ENCODE measurements at regions not wholly inside any gene's neighbourhood (a gene's known extent, or its start where the extent isn't known, plus 50 kb on each side); places are given as distances from the start of the nearest gene placed in this dataset.

DNA sequence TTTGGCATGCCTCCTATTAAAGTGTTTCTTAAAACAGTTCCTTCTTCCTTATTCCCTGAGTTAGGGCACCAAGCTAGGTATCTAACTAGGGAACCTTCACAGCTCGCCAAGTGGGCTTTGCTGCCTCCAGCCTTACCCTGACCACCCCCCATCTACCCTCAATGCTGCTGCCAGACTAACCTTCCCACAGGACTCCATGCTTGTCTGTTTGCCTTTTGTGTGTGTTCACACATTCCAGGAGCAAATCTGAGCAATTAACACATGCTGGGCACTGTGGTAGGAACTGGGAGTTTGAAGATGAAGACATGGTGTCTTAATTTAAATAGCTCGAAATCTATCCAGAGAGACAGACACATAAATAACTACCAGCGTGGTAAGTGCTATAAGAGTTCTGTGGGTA, 185.2 kb downstream of the MZT1 start:
- Mint-ChIP-seq H3K27ac (no peak overlapping the region), H3K27me3 (no peaks in the 10 kb centered on the region), H3K9me3 (peaks cover 0 to 6% (median 0%) of the 10 kb centered on the region in 8 donors), H3K4me3 (no peak overlapping the region), H3K4me1 (no peaks in the 10 kb centered on the region), H3K36me3 (no peaks in the 10 kb centered on the region)
- H3K4me1 ChIP-seq (ENCODE audit: insufficient read depth, low read length), result no peaks in the 10 kb centered on the region
- CTCF ChIA-PET (ENCODE audit: partially characterized antibody), result no interaction called here
- no peaks in the 10 kb centered on the region for H3K9me3 ChIP-seq (ENCODE audit: control insufficient read depth in 1 of 2, low read length in 2 of 2)
- DNase-seq, result no peak
- no peak overlapping the region for H3K27ac ChIP-seq (ENCODE audit: low read depth, low read length)
- no peaks in the 10 kb centered on the region for H3K27me3 ChIP-seq (ENCODE audit: insufficient read depth, low read length)
- no peak overlapping the region for H3K4me3 ChIP-seq (ENCODE audit: low read length in 2 of 2)
- intact Hi-C loops (cut with micrococcal nuclease), result no loop called here
- POLR2A ChIA-PET (ENCODE audit: partially characterized antibody), result no interaction called here
- no peaks in the 10 kb centered on the region for H3K36me3 ChIP-seq (ENCODE audit: insufficient read depth, low read length)

DNA sequence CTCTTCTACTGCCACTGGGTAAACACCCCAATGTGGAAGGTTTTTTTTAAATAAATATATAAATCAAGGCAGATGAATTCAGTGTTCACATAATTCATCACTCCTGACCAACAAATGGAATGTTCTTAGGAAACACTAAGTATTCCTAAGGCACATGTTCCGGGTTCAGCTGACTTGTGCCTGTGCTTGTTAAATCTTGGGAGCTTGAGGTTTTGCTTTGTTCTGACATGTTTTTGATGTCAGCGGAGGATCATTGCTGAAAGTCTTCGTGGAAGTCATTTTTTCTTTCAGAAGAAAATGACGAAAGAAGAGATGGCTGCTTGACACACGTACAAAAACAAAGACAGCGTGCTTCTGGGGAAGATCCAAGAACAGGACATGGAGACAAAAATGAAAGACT, 185.8 kb downstream of the MZT1 start:
- Histone ChIP-seq H3K4me3 (ENCODE audit: low read length in 2 of 2) (no peak overlapping the region), H3K27me3 (ENCODE audit: insufficient read depth, low read length) (no peaks in the 10 kb centered on the region), H3K4me1 (ENCODE audit: insufficient read depth, low read length) (no peaks in the 10 kb centered on the region), H3K36me3 (ENCODE audit: insufficient read depth, low read length) (no peaks in the 10 kb centered on the region), H3K9me3 (ENCODE audit: control insufficient read depth in 1 of 2, low read length in 2 of 2) (no peaks in the 10 kb centered on the region), H3K27ac (ENCODE audit: low read depth, low read length) (no peak overlapping the region)
- H3K4me1 Mint-ChIP-seq, result no peaks in the 10 kb centered on the region
- CTCF ChIA-PET (ENCODE audit: partially characterized antibody), result no interaction called here
- H3K36me3 Mint-ChIP-seq, result no peaks in the 10 kb centered on the region
- POLR2A ChIA-PET (ENCODE audit: partially characterized antibody), result no interaction called here
- H3K27me3 Mint-ChIP-seq, result no peaks in the 10 kb centered on the region
- H3K27ac Mint-ChIP-seq, result no peak overlapping the region
- DNase-seq, result no peak
- H3K9me3 Mint-ChIP-seq, result peaks cover 0 to 6% (median 0%) of the 10 kb centered on the region in 8 donors
- H3K4me3 Mint-ChIP-seq, result no peak overlapping the region
- intact Hi-C loops (cut with micrococcal nuclease), result no loop called here

GRCh38 chr13:72540881-72541280, 186.5 kb downstream of the MZT1 start:
- no peaks in the 10 kb centered on the region for H3K27me3 Mint-ChIP-seq
- POLR2A ChIA-PET (ENCODE audit: partially characterized antibody), result no interaction called here
- Histone ChIP-seq H3K36me3 (ENCODE audit: insufficient read depth, low read length) (no peaks in the 10 kb centered on the region), H3K27me3 (ENCODE audit: insufficient read depth, low read length) (no peaks in the 10 kb centered on the region), H3K4me3 (ENCODE audit: low read length in 2 of 2) (no peak overlapping the region), H3K4me1 (ENCODE audit: insufficient read depth, low read length) (no peaks in the 10 kb centered on the region), H3K27ac (ENCODE audit: low read depth, low read length) (no peak overlapping the region), H3K9me3 (ENCODE audit: control insufficient read depth in 1 of 2, low read length in 2 of 2) (no peaks in the 10 kb centered on the region)
- intact Hi-C loops (cut with micrococcal nuclease), result no loop called here
- no peak overlapping the region for H3K27ac Mint-ChIP-seq
- no peaks in the 10 kb centered on the region for H3K4me1 Mint-ChIP-seq
- no peak for DNase-seq
- CTCF ChIA-PET (ENCODE audit: partially characterized antibody), result no interaction called here
- H3K9me3 Mint-ChIP-seq, result peaks cover 0 to 6% (median 0%) of the 10 kb centered on the region in 8 donors
- H3K4me3 Mint-ChIP-seq, result no peak overlapping the region
- no peaks in the 10 kb centered on the region for H3K36me3 Mint-ChIP-seq

DNA sequence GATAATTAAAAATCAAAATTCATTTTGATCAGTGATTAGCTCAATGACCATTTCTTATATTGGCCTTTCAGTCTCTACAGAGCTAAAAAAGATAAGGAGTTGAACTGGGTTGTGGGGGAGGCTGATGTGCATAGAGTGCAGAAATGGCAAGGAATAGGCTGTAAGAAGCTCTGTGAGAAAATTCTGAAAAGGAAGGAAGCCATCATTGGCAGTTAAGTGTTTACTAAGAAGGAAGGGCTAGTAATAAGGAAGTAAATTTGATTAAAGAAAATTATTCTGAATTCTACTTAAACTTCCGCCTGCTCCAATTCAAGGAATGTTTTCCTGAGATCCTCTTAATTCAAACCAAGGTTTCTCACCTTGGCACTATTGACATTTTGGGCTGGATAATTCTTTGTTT, 187.5 kb downstream of the MZT1 start:
- intact Hi-C loops (cut with micrococcal nuclease), result no loop called here
- Histone ChIP-seq H3K4me1 (ENCODE audit: insufficient read depth, low read length) (no peaks in the 10 kb centered on the region), H3K27me3 (ENCODE audit: insufficient read depth, low read length) (no peaks in the 10 kb centered on the region), H3K9me3 (ENCODE audit: control insufficient read depth in 1 of 2, low read length in 2 of 2) (no peaks in the 10 kb centered on the region), H3K27ac (ENCODE audit: low read depth, low read length) (no peak overlapping the region), H3K4me3 (ENCODE audit: low read length in 2 of 2) (no peak overlapping the region), H3K36me3 (ENCODE audit: insufficient read depth, low read length) (no peaks in the 10 kb centered on the region)
- DNase-seq, result no peak
- H3K4me3 Mint-ChIP-seq, result no peak overlapping the region
- ChIA-PET POLR2A (ENCODE audit: partially characterized antibody) (no interaction called here), CTCF (ENCODE audit: partially characterized antibody) (interaction anchor here (1.2 kb wide), 1 partner anchor 9 kb away, joined by 3 read pairs; no protein-coding TSS in a partner anchor)
- H3K27me3 Mint-ChIP-seq, result no peaks in the 10 kb centered on the region
- no peaks in the 10 kb centered on the region for H3K4me1 Mint-ChIP-seq
- H3K9me3 Mint-ChIP-seq, result peaks cover 0 to 6% (median 0%) of the 10 kb centered on the region in 8 donors
- peak overlapping the region in 1 of 7 donors; percentile 8 for H3K27ac Mint-ChIP-seq
- H3K36me3 Mint-ChIP-seq, result no peaks in the 10 kb centered on the region

GRCh38 chr13:72537782-72538181, 189.6 kb downstream of the MZT1 start:
- ChIA-PET POLR2A (ENCODE audit: partially characterized antibody) (no interaction called here), CTCF (ENCODE audit: partially characterized antibody) (no interaction called here)
- no peaks in the 10 kb centered on the region for H3K4me1 ChIP-seq (ENCODE audit: insufficient read depth, low read length)
- Mint-ChIP-seq H3K27me3 (no peaks in the 10 kb centered on the region), H3K4me1 (no peaks in the 10 kb centered on the region), H3K4me3 (no peak overlapping the region), H3K36me3 (no peaks in the 10 kb centered on the region), H3K9me3 (peaks cover 0 to 2% (median 0%) of the 10 kb centered on the region in 8 donors), H3K27ac (no peak overlapping the region)
- intact Hi-C loops (cut with micrococcal nuclease), result no loop called here
- H3K27me3 ChIP-seq (ENCODE audit: insufficient read depth, low read length), result no peaks in the 10 kb centered on the region
- no peak for DNase-seq
- no peaks in the 10 kb centered on the region for H3K9me3 ChIP-seq (ENCODE audit: control insufficient read depth in 1 of 2, low read length in 2 of 2)
- no peak overlapping the region for H3K27ac ChIP-seq (ENCODE audit: low read depth, low read length)
- H3K4me3 ChIP-seq (ENCODE audit: low read length in 2 of 2), result no peak overlapping the region
- no peaks in the 10 kb centered on the region for H3K36me3 ChIP-seq (ENCODE audit: insufficient read depth, low read length)

- peaks cover 0 to 2% (median 0%) of the 10 kb centered on the region in 8 donors for H3K9me3 Mint-ChIP-seq
- Histone ChIP-seq H3K9me3 (ENCODE audit: control insufficient read depth in 1 of 2, low read length in 2 of 2) (no peaks in the 10 kb centered on the region), H3K27me3 (ENCODE audit: insufficient read depth, low read length) (no peaks in the 10 kb centered on the region), H3K27ac (ENCODE audit: low read depth, low read length) (no peak overlapping the region), H3K4me1 (ENCODE audit: insufficient read depth, low read length) (no peaks in the 10 kb centered on the region), H3K36me3 (ENCODE audit: insufficient read depth, low read length) (no peaks in the 10 kb centered on the region), H3K4me3 (ENCODE audit: low read length in 2 of 2) (no peak overlapping the region)
- H3K36me3 Mint-ChIP-seq, result no peaks in the 10 kb centered on the region
- ChIA-PET CTCF (ENCODE audit: partially characterized antibody) (no interaction called here), POLR2A (ENCODE audit: partially characterized antibody) (no interaction called here)
- intact Hi-C loops (cut with micrococcal nuclease), result no loop called here
- no peak overlapping the region for H3K4me3 Mint-ChIP-seq
- no peak overlapping the region for H3K27ac Mint-ChIP-seq
- no peaks in the 10 kb centered on the region for H3K4me1 Mint-ChIP-seq
- DNase-seq, result no peak
- no peaks in the 10 kb centered on the region for H3K27me3 Mint-ChIP-seq
Observed at GRCh38 chr13:72537395-72537780, 190.0 kb downstream of the MZT1 start.

- H3K27me3 Mint-ChIP-seq, result no peaks in the 10 kb centered on the region
- H3K4me3 Mint-ChIP-seq, result no peak overlapping the region
- no peak overlapping the region for H3K27ac Mint-ChIP-seq
- ChIA-PET CTCF (ENCODE audit: partially characterized antibody) (no interaction called here), POLR2A (ENCODE audit: partially characterized antibody) (no interaction called here)
- Histone ChIP-seq H3K27me3 (ENCODE audit: insufficient read depth, low read length) (no peaks in the 10 kb centered on the region), H3K9me3 (ENCODE audit: control insufficient read depth in 1 of 2, low read length in 2 of 2) (no peaks in the 10 kb centered on the region), H3K36me3 (ENCODE audit: insufficient read depth, low read length) (no peaks in the 10 kb centered on the region), H3K4me3 (ENCODE audit: low read length in 2 of 2) (no peak overlapping the region), H3K4me1 (ENCODE audit: insufficient read depth, low read length) (no peaks in the 10 kb centered on the region), H3K27ac (ENCODE audit: low read depth, low read length) (no peak overlapping the region)
- no peak for DNase-seq
- H3K9me3 Mint-ChIP-seq, result peaks cover 0 to 2% (median 0%) of the 10 kb centered on the region in 8 donors
- no peaks in the 10 kb centered on the region for H3K4me1 Mint-ChIP-seq
- H3K36me3 Mint-ChIP-seq, result no peaks in the 10 kb centered on the region
- intact Hi-C loops (cut with micrococcal nuclease), result no loop called here
Observed at GRCh38 chr13:72536714-72537394, 190.6 kb downstream of the MZT1 start.

All from CD4-positive, alpha-beta memory T cell (primary cell).